Limb (tissue), 2 donors: ENCODE measurements at regions not wholly inside any gene's neighbourhood (a gene's known extent, or its start where the extent isn't known, plus 50 kb on each side); places are given as distances from the start of the nearest gene placed in this dataset.
"Not testable (repeated sequence)": the region's sequence is repeated elsewhere in the genome, so short reads cannot be mapped to it uniquely, and the experiment has no call there.

ENCODE experiments used
- DNase-seq, 2 donors: peaks; one replicate each; pipeline ENCODE4 v3.0.0-alpha.2; 2016; ENCODE audit errors: extremely low spot score in 2 of 2

DNA sequence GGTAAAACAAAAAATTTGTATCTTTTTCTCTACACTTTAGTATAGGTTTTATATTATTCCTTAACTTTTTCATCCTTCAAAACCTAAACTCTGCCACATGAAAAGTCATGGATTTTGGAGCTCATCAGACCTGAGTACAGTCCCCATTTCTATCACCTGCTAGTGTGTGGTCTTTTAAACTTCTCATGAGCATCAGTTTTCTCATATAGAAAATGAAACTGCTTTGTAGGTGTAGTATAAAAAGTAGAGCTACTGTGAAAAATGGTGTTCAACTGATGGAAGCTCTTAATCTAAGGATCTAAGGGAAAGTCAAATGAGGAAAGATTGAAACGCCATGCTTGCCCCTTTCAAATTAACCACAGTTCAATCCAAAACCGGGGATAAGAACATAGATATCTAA is 686.5 kb downstream of the MECOM start:
- no peak for DNase-seq

- DNase-seq = no peak
Observed at GRCh38 chr3:168975576-168975975, 687.9 kb downstream of the MECOM start.

- no peak for DNase-seq
Observed at GRCh38 chr3:168974617-168975403, 688.7 kb downstream of the MECOM start.

DNA sequence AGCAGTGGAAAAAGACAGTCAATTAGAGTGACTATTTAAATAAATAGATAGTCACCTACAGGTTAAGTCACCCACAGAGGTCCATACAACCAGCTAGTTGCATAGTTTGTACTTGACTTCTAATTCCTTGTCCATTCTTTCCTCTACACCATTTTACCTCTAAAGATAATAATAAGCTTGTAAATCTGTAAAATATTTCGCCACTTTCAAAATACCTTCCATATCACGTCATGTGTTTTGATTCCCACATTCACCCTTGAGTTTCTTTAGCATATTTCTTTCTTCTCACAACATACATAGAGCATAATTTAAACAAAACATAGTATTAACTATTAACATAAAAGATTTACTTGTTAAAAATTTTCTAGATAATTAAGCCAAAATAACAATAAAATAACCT is 689.6 kb downstream of the MECOM start:
- DNase-seq = no peak

GRCh38 chr3:168973206-168973605 is 690.3 kb downstream of the MECOM start:
- DNase-seq = no peak

- DNase-seq = no peak
Observed at GRCh38 chr3:168968609-168969008, 694.9 kb downstream of the MECOM start.

- DNase-seq = no peak
Observed at GRCh38 chr3:168964736-168965135, 698.8 kb downstream of the MECOM start.

DNA sequence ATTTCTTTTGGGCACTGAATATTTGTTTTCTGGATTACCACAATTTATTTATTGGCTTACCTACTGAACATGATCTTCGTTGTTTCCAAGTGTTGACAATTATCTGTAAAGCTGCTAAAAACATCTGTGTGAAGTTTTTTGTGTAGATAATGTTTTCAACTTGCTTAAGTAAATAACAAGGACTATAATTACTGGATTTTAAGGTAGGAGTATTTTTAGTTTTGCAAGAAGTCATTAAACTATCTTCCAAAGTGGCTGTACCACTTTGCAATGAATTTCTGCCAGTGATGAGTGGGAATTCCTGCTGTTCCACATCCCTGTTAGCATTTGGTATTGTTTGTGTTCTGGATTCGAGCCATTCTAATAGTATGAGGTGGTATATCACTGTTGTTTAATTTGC is 702.2 kb downstream of the MECOM start:
- DNase-seq = no peak

- no peak for DNase-seq
Observed at GRCh38 chr3:168959731-168960130, 703.8 kb downstream of the MECOM start.

DNA sequence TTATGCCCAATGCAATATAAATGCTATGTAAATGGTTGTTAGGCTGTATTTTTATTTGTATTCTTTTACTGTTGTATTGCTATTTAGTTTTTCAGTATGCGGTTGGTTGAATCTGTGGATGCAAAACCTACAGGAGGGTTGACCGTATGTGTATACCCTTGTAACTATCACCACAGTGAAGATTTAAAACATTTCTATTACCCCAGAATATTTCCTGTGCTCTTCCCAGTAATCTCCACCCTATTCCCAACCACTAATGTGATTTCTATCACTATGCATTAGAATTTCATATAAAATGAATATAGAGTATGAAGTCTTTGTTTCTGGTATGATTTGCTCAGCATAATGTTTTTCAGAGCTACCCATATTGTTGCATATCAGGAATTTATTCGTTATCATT is 705.0 kb downstream of the MECOM start:
- DNase-seq = no peak

GRCh38 chr3:168956076-168956475 is 707.4 kb downstream of the MECOM start:
- DNase-seq = no peak

GRCh38 chr3:168952551-168952950 is 711.0 kb downstream of the MECOM start:
- DNase-seq = peak in 1 of 2 donors; percentile 44

DNA sequence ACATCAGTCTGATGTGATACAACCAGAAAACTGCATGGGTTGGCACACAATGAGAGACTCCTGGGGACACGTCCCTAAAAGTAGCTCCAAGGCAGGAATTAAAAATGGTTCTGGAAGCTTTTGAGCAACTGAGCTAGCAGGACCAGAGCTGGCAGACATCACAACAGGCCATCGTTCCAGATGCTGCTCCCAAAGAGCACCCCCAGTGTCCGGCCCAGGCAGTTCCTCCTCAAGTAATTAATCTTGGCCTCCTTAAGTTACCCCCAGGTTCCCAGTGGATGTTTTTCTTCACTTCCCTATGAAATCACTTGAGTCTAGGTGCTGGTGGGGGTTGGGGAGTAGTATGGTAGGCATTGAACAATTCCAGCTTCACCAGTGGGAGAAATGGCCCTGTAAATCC is 711.6 kb downstream of the MECOM start:
- DNase-seq = no peak

GRCh38 chr3:168951368-168951767 is 712.1 kb downstream of the MECOM start:
- DNase-seq = no peak

DNA sequence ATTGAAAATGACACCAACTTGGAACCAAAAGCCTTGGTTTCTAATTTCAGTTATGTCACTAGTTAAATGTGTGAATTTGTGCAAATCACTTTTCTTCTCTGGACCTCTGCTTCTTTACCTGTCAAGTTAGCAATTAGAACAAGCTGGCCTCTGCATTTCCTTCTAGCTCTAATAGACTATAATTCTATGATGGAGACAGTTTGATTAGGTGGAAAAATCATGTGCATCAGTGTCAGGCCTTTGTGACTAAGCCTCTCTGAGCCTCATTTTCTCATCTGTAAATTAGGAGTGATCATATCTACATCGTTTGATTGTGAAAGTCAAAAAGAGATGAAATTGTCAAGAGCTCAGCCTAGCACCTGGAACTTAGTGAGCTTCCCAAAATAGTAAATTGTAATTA is 712.9 kb downstream of the MECOM start:
- no peak for DNase-seq

DNA sequence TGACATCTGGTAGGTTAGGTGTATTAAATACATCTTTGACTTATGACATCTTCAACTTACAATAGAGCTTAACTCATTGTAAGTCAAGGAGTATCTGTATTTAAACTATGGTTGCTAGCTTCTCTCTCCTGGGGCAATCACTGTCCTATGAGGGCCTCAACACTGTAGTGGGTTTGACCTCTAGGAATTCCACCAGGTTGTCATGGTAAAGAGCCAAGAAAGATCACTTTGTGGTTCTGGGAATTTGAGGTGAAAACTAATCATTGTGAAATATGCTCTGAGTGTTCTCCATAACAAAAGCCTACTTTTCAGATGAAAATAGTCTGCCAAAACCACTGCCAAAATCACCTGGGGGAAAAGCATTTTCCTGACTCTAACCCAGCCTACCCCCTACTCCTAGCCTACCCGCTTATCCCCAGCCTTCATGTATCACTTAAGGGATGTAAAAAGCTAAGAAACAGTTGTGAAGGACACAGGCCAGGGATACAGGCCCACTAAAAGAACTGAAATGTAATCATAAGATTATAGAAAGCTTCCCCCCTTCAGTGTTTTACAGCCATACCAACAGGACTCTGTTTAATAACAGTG is 723.8 kb downstream of the MECOM start:
- DNase-seq = no peak

DNA sequence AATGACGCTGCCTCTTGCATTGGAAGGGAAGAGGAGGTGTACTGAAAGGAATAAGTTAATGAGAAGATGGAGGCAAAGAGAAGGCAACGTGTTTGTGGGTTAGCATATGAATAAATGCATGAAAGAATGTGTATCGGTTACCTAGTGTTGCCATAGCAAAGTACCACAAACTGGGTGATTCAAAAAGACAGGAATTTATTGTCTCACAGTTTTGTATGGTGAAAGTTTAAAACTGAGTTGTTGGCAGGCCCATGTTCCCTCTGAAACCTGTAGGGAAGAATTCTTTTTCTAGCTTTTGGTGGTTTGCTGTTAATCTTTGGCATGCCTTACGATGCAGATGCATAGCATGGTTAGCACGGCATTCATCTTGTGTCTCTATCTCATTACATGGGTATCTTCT is 729.9 kb downstream of the MECOM start:
- DNase-seq = no peak

GRCh38 chr3:168929997-168930396 is 733.5 kb downstream of the MECOM start:
- not testable (repeated sequence) for DNase-seq

- no peak for DNase-seq
Observed at GRCh38 chr3:168926426-168926825, 737.1 kb downstream of the MECOM start.

- DNase-seq = no peak
Observed at GRCh38 chr3:168925568-168925967, 737.9 kb downstream of the MECOM start.

DNA sequence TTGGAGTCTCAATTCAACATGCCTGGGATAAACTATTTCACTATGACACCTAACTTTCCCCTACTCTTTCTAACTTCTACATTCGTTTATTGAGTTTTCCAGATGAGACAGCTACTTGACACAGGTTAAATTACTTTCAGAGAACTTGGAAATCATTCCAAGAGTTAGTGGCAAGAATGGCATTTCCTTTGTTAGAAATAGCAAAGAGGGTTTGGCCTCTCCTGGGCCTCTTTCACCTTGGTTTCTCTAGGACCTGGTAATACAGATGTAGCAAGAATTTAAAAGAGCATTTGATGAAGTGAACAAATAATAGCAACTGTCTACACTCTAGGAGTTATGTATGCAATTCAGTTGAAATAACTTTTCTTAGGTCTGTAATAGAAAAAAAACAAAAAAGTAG is 748.9 kb downstream of the MECOM start:
- DNase-seq = no peak

DNA sequence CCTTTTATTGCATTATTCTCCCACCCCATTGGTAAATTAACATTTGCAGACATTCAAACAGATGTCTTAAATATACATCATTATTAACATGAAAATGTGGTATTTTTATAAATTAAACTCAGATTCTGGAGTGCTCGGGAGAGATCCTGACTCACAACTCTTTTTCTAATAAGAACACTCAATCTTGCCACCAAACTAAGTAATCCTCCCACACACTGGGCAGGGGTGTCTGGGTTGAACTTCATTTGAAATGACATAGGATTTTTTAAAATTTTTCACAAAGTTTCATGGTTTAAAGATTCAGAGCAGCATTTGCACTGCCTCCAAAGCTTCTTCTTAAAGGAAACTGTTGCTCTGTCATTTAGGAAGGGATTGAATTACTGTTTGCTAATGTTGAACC is 754.3 kb downstream of the MECOM start:
- DNase-seq = no peak

GRCh38 chr3:168895419-168895818 is 768.1 kb downstream of the MECOM start:
- DNase-seq = no peak
